SK-N-SH treated with all-trans-retinoic acid at 6 μM for 48 hours (cell line): ENCODE measurements at regions not wholly inside any gene's neighbourhood (a gene's known extent, or its start where the extent isn't known, plus 50 kb on each side); places are given as distances from the start of the nearest gene placed in this dataset.

Experiments used
- ATAC-seq: fragments of 200-7000 bp; cut with Tn5 transposase; 3 replicates; pipeline ENCODE4 v1.9.1; 2020; ENCODE audit warnings: mild to moderate bottlenecking, moderate library complexity
- ARNTL ChIP-seq: fragments of 450-650 bp; formaldehyde crosslinking; IDR thresholded peaks from 2 replicates; pipeline ENCODE4 v1.5.0; 2020; ENCODE audit warnings: low read depth, mild to moderate bottlenecking, moderate library complexity, borderline replicate concordance
- BACH2 ChIP-seq: fragments of 250-450 bp; sonication (Bioruptor Pico); IDR thresholded peaks from 2 replicates; pipeline ENCODE4 v1.9.0; 2021; ENCODE audit warnings: mild to moderate bottlenecking, borderline replicate concordance
- CSDC2 ChIP-seq: fragments of 250-450 bp; sonication (Bioruptor Pico); IDR thresholded peaks from 2 replicates; pipeline ENCODE4 v1.5.0; 2020; ENCODE audit warnings: mild to moderate bottlenecking, moderate library complexity
- ESRRG ChIP-seq: fragments of 250-450 bp; sonication (Bioruptor Pico); IDR thresholded peaks from 2 replicates; pipeline ENCODE4 v1.6.1; 2021; ENCODE audit warnings: mild to moderate bottlenecking
- GLIS3 ChIP-seq: fragments of 250-450 bp; sonication (Bioruptor Pico); IDR thresholded peaks from 2 replicates; pipeline ENCODE4 v1.5.0; 2020; ENCODE audit warnings: mild to moderate bottlenecking, moderate library complexity
- ISL1 ChIP-seq: fragments of 250-450 bp; sonication (Bioruptor Pico); IDR thresholded peaks from 2 replicates; pipeline ENCODE4 v2.1.2; 2022; ENCODE audit warnings: mild to moderate bottlenecking, moderate library complexity
- OSR1 ChIP-seq: fragments of 250-450 bp; sonication (Bioruptor Pico); IDR thresholded peaks from 2 replicates; pipeline ENCODE4 v1.8.0; 2022; ENCODE audit warnings: moderate library complexity, mild to moderate bottlenecking, inconsistent platforms
- PPARA ChIP-seq: fragments of 250-450 bp; sonication (Bioruptor Pico); IDR thresholded peaks from 2 replicates; pipeline ENCODE4 v1.5.0; 2020; ENCODE audit warnings: mild to moderate bottlenecking, borderline replicate concordance
- RARB ChIP-seq: fragments of 250-450 bp; sonication (Bioruptor Pico); IDR thresholded peaks from 2 replicates; pipeline ENCODE4 v1.8.0; 2021; ENCODE audit warnings: mild to moderate bottlenecking, moderate library complexity
- SNAI2 ChIP-seq: fragments of 250-450 bp; sonication (Bioruptor Pico); IDR thresholded peaks from 2 replicates; pipeline ENCODE4 v1.5.0; 2020; ENCODE audit warnings: mild to moderate bottlenecking, moderate library complexity
- TCF4 ChIP-seq: fragments of 250-450 bp; sonication (Bioruptor Pico); IDR thresholded peaks from 2 replicates; pipeline ENCODE4 v1.8.0; 2021; ENCODE audit warnings: mild to moderate bottlenecking, moderate library complexity, borderline replicate concordance
- TOX ChIP-seq: fragments of 250-450 bp; sonication (Bioruptor Pico); IDR thresholded peaks from 2 replicates; pipeline ENCODE4 v1.8.0; 2021; ENCODE audit warnings: mild to moderate bottlenecking, moderate library complexity, borderline replicate concordance
- ZC3H10 ChIP-seq: fragments of 250-450 bp; sonication (Bioruptor Pico); IDR thresholded peaks from 2 replicates; pipeline ENCODE4 v1.5.1; 2021; ENCODE audit warnings: mild to moderate bottlenecking, moderate library complexity
- ZFP3 ChIP-seq: fragments of 250-450 bp; sonication (Bioruptor Pico); IDR thresholded peaks from 2 replicates; pipeline ENCODE4 v1.5.0; 2020; ENCODE audit warnings: mild to moderate bottlenecking, moderate library complexity
- ZFP30 ChIP-seq: fragments of 450-650 bp; formaldehyde crosslinking; IDR thresholded peaks from 2 replicates; pipeline ENCODE4 v1.5.0; 2022; ENCODE audit warnings: mild to moderate bottlenecking, moderate library complexity
- ZNF565 ChIP-seq: fragments of 450-650 bp; formaldehyde crosslinking; conservative IDR thresholded peaks from 2 replicates; pipeline ENCODE4 v1.5.0; 2020; ENCODE audit warnings: low read depth, mild to moderate bottlenecking, moderate library complexity
- ZNF70 ChIP-seq: fragments of 450-650 bp; formaldehyde crosslinking; IDR thresholded peaks from 2 replicates; pipeline ENCODE4 v1.5.0; 2020; ENCODE audit warnings: mild to moderate bottlenecking, moderate library complexity
- ZNF8 ChIP-seq: fragments of 450-650 bp; formaldehyde crosslinking; IDR thresholded peaks from 2 replicates; pipeline ENCODE4 v1.5.0; 2020; ENCODE audit warnings: mild to moderate bottlenecking, moderate library complexity
- TF ChIP-seq, protein P1 (sequence below): fragments of 250-450 bp; sonication (Bioruptor Pico); IDR thresholded peaks from 2 replicates; pipeline ENCODE4 v1.8.0; 2020; ENCODE audit warnings: mild to moderate bottlenecking, moderate library complexity, borderline replicate concordance
- TF ChIP-seq, protein P2 (sequence below): fragments of 250-450 bp; sonication (Bioruptor Pico); IDR thresholded peaks from 2 replicates; pipeline ENCODE4 v1.5.0; 2020; ENCODE audit warnings: mild to moderate bottlenecking, moderate library complexity
- TF ChIP-seq, protein P3 (sequence below): fragments of 250-450 bp; sonication (Bioruptor Pico); IDR thresholded peaks from 2 replicates; pipeline ENCODE4 v1.8.0; 2021; ENCODE audit warnings: low read depth, mild to moderate bottlenecking, moderate library complexity, borderline replicate concordance
- TF ChIP-seq, protein P4 (sequence below): fragments of 250-450 bp; sonication (Bioruptor Pico); IDR thresholded peaks from 2 replicates; pipeline ENCODE4 v1.5.1; 2020; ENCODE audit warnings: low read depth, mild to moderate bottlenecking, moderate library complexity
- TF ChIP-seq, protein P5 (sequence below): fragments of 250-450 bp; sonication (Bioruptor Pico); IDR thresholded peaks from 2 replicates; pipeline ENCODE4 v1.5.1; 2021; ENCODE audit warnings: mild to moderate bottlenecking, moderate library complexity

DNA sequence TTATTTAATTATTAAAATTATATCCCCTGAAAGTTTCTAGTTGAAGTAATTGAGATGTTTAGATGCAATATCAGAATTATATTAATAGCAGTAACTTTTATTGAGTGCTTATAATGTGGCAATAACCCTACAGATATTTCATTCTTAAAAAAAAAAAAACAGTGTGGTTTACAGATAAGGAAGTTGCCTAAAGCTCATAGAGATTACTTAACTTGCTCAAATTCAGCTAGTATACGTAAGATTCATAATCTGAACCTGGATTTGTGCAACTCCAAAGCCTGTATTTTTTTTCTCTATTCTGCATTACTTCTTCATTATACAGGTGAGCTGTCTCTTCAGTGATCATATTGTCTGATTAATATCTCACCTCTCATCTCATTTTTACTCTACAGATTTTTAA, 156.0 kb upstream of the PTBP2 start:
- TF ChIP-seq ZFP3 (CRISPR knock-in tag) (no peak), SNAI2 (no peak), TCF4 (CRISPR knock-in tag) (no peak), ZNF8 (CRISPR knock-in tag) (no peak), OSR1 (no peak), ZNF70 (CRISPR knock-in tag) (no peak), RARB (no peak), GLIS3 (CRISPR knock-in tag) (no peak), BACH2 (CRISPR knock-in tag) (no peak), ARNTL (CRISPR knock-in tag) (no peak)
- TF ChIP-seq, protein P1, sequence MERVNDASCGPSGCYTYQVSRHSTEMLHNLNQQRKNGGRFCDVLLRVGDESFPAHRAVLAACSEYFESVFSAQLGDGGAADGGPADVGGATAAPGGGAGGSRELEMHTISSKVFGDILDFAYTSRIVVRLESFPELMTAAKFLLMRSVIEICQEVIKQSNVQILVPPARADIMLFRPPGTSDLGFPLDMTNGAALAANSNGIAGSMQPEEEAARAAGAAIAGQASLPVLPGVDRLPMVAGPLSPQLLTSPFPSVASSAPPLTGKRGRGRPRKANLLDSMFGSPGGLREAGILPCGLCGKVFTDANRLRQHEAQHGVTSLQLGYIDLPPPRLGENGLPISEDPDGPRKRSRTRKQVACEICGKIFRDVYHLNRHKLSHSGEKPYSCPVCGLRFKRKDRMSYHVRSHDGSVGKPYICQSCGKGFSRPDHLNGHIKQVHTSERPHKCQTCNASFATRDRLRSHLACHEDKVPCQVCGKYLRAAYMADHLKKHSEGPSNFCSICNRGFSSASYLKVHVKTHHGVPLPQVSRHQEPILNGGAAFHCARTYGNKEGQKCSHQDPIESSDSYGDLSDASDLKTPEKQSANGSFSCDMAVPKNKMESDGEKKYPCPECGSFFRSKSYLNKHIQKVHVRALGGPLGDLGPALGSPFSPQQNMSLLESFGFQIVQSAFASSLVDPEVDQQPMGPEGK (CRISPR knock-in tag): no peak
- ATAC-seq: no peak

DNA sequence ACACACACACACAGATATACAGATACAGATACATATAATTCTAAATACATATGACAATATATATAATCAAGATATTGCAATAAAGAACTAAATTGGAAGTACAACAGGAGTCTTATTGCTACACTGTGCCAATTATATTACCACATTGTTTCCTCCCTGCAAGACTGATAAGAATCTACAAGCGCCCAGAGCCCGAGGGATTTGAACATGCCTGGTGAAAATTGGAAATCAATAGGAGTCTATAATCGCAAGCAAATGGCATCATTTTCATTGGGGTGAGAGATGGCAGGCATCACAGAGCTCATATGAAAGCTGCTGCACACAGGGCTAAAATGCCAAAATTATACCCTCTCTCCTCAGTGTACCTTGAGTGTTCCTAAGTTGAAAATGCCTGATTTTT, 152.9 kb upstream of the PTBP2 start:
- TF ChIP-seq SNAI2 (no peak), RARB (no peak)

DNA sequence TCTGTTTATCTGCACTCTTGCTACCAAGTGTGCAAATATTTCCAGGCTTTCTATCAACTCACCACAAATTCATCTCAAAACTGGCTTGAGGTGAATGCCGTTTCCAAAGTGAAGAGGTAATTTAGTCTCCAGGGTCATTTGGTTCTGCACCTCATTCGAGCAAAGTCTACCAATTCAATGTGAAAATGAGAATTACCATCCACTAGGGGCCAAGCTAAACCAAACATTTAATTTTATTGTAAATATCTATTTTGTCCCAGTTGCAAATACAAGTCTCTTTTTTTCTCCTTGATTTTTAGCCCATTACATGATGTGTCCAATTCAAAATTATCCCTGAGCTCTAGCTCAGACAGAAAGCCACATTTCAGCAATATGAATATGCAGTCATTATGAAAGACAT, 152.3 kb upstream of the PTBP2 start:
- TF ChIP-seq TOX: no peak
- TF ChIP-seq BACH2 (CRISPR knock-in tag): no peak
- TF ChIP-seq OSR1: no peak
- TF ChIP-seq GLIS3 (CRISPR knock-in tag): no peak
- TF ChIP-seq ZFP3 (CRISPR knock-in tag): no peak
- TF ChIP-seq CSDC2: no peak
- TF ChIP-seq ZC3H10 (CRISPR knock-in tag): no peak
- no peak for TF ChIP-seq ARNTL (CRISPR knock-in tag)
- TF ChIP-seq, protein P2, sequence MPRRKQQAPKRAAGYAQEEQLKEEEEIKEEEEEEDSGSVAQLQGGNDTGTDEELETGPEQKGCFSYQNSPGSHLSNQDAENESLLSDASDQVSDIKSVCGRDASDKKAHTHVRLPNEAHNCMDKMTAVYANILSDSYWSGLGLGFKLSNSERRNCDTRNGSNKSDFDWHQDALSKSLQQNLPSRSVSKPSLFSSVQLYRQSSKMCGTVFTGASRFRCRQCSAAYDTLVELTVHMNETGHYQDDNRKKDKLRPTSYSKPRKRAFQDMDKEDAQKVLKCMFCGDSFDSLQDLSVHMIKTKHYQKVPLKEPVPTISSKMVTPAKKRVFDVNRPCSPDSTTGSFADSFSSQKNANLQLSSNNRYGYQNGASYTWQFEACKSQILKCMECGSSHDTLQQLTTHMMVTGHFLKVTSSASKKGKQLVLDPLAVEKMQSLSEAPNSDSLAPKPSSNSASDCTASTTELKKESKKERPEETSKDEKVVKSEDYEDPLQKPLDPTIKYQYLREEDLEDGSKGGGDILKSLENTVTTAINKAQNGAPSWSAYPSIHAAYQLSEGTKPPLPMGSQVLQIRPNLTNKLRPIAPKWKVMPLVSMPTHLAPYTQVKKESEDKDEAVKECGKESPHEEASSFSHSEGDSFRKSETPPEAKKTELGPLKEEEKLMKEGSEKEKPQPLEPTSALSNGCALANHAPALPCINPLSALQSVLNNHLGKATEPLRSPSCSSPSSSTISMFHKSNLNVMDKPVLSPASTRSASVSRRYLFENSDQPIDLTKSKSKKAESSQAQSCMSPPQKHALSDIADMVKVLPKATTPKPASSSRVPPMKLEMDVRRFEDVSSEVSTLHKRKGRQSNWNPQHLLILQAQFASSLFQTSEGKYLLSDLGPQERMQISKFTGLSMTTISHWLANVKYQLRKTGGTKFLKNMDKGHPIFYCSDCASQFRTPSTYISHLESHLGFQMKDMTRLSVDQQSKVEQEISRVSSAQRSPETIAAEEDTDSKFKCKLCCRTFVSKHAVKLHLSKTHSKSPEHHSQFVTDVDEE: no peak
- TF ChIP-seq, protein P1 (CRISPR knock-in tag): no peak
- no peak for TF ChIP-seq SNAI2
- no peak for TF ChIP-seq ZFP30
- TF ChIP-seq ESRRG (CRISPR knock-in tag): no peak
- no peak for TF ChIP-seq ZNF565 (CRISPR knock-in tag)
- TF ChIP-seq ZNF70 (CRISPR knock-in tag): no peak
- TF ChIP-seq RARB: no peak
- TF ChIP-seq, protein P3, sequence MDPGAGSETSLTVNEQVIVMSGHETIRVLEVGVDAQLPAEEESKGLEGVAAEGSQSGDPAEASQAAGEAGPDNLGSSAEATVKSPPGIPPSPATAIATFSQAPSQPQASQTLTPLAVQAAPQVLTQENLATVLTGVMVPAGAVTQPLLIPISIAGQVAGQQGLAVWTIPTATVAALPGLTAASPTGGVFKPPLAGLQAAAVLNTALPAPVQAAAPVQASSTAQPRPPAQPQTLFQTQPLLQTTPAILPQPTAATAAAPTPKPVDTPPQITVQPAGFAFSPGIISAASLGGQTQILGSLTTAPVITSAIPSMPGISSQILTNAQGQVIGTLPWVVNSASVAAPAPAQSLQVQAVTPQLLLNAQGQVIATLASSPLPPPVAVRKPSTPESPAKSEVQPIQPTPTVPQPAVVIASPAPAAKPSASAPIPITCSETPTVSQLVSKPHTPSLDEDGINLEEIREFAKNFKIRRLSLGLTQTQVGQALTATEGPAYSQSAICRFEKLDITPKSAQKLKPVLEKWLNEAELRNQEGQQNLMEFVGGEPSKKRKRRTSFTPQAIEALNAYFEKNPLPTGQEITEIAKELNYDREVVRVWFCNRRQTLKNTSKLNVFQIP: no peak
- no peak for ATAC-seq

More for the DNA sequence above, 152.9 kb upstream of the PTBP2 start:
- ATAC-seq: no peak

DNA sequence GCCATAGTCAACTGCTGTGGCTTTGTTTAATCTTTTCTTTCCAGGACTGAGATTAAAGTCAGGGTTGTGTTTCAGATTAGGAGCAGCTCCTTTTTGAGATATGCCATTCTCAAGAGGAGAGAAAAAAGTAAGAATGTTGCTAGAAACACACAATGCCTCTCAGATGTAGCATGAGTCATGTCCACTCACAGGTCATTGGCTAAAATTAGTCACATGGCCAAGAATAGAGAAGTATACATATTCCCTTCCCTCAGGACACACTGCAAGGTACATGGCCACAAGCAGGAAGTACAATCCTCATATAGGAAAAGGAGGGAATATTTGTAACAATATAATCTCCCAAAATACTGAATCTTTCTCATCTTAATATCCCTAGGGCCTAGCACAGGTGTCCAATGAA, 141.9 kb upstream of the PTBP2 start:
- ATAC-seq: no peak
- TF ChIP-seq ISL1 (CRISPR knock-in tag) (no peak), ZNF70 (CRISPR knock-in tag) (no peak), PPARA (no peak)
- TF ChIP-seq, protein P4, sequence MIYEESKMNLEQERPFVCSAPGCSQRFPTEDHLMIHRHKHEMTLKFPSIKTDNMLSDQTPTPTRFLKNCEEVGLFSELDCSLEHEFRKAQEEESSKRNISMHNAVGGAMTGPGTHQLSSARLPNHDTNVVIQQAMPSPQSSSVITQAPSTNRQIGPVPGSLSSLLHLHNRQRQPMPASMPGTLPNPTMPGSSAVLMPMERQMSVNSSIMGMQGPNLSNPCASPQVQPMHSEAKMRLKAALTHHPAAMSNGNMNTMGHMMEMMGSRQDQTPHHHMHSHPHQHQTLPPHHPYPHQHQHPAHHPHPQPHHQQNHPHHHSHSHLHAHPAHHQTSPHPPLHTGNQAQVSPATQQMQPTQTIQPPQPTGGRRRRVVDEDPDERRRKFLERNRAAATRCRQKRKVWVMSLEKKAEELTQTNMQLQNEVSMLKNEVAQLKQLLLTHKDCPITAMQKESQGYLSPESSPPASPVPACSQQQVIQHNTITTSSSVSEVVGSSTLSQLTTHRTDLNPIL (CRISPR knock-in tag): no peak
- TF ChIP-seq, protein P5, sequence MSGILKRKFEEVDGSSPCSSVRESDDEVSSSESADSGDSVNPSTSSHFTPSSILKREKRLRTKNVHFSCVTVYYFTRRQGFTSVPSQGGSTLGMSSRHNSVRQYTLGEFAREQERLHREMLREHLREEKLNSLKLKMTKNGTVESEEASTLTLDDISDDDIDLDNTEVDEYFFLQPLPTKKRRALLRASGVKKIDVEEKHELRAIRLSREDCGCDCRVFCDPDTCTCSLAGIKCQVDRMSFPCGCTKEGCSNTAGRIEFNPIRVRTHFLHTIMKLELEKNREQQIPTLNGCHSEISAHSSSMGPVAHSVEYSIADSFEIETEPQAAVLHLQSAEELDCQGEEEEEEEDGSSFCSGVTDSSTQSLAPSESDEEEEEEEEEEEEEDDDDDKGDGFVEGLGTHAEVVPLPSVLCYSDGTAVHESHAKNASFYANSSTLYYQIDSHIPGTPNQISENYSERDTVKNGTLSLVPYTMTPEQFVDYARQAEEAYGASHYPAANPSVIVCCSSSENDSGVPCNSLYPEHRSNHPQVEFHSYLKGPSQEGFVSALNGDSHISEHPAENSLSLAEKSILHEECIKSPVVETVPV: no peak
- TF ChIP-seq, protein P3: no peak
